GM12873 (cell line): ENCODE measurements at regions not wholly inside any gene's neighbourhood (a gene's known extent, or its start where the extent isn't known, plus 50 kb on each side); places are given as distances from the start of the nearest gene placed in this dataset.

Experiments used
- CTCF ChIP-seq: IDR thresholded peaks from 2 replicates; pipeline ENCODE4 v1.5.1; 2012; ENCODE audit warnings: low read depth, mild to moderate bottlenecking, moderate library complexity, low read length, control low read depth; ENCODE audit not compliant: insufficient read depth; ENCODE audit errors: missing control alignments

GRCh38 chr18:44128365-44128764 lies 552.3 kb upstream of the SETBP1 start:
- no peak for TF ChIP-seq CTCF

- TF ChIP-seq CTCF, result peak; percentile 64
Observed at GRCh38 chr18:44130376-44130942, 550.2 kb upstream of the SETBP1 start.

GRCh38 chr18:44133483-44133882 lies 547.2 kb upstream of the SETBP1 start:
- no peak for TF ChIP-seq CTCF

GRCh38 chr18:44134447-44134846 lies 546.2 kb upstream of the SETBP1 start:
- TF ChIP-seq CTCF, result no peak

- no peak for TF ChIP-seq CTCF
Observed at GRCh38 chr18:44135741-44136140, 544.9 kb upstream of the SETBP1 start.

GRCh38 chr18:44136326-44136725 lies 544.4 kb upstream of the SETBP1 start:
- TF ChIP-seq CTCF, result no peak

GRCh38 chr18:44143072-44143471 lies 537.6 kb upstream of the SETBP1 start:
- TF ChIP-seq CTCF, result no peak
